Epidermal melanocyte (primary cell): ENCODE measurements at regions not wholly inside any gene's neighbourhood (a gene's known extent, or its start where the extent isn't known, plus 50 kb on each side); places are given as distances from the start of the nearest gene placed in this dataset.
A peak's percentile ranks its signal among the peaks of the same experiment; 100 is the strongest.

Experiments
- DNase-seq: peaks from one replicate; pipeline ENCODE4 v3.0.0; 2011; ENCODE audit warnings: low spot score; ENCODE audit not compliant: insufficient read length

- no peak for DNase-seq
These were observed 66.7 kb downstream of the BARHL2 start for GRCh38 chr1:90650401-90650800.

GRCh38 chr1:90640325-90640724 lies 76.8 kb downstream of the BARHL2 start:
- no peak for DNase-seq

- no peak for DNase-seq
These were observed 94.4 kb downstream of the BARHL2 start for GRCh38 chr1:90622666-90623065.

GRCh38 chr1:90621986-90622385 lies 95.1 kb downstream of the BARHL2 start:
- no peak for DNase-seq

GRCh38 chr1:90616395-90616794 lies 100.7 kb downstream of the BARHL2 start:
- DNase-seq = no peak

GRCh38 chr1:90614872-90615271 lies 102.2 kb downstream of the BARHL2 start:
- no peak for DNase-seq

GRCh38 chr1:90613371-90613770 lies 103.7 kb downstream of the BARHL2 start:
- DNase-seq = no peak

GRCh38 chr1:90612033-90612432 lies 105.1 kb downstream of the BARHL2 start:
- DNase-seq = no peak

- DNase-seq = no peak
These were observed 109.4 kb downstream of the BARHL2 start for GRCh38 chr1:90607736-90608135.

GRCh38 chr1:90605070-90605469 lies 112.0 kb downstream of the BARHL2 start:
- no peak for DNase-seq

GRCh38 chr1:90593312-90593711 lies 123.8 kb downstream of the BARHL2 start:
- DNase-seq = no peak

GRCh38 chr1:90591970-90592356 lies 125.1 kb downstream of the BARHL2 start:
- no peak for DNase-seq

- no peak for DNase-seq
These were observed 125.6 kb downstream of the BARHL2 start for GRCh38 chr1:90591355-90591969.

GRCh38 chr1:90580176-90580575 lies 136.9 kb downstream of the BARHL2 start:
- no peak for DNase-seq

GRCh38 chr1:90579212-90579802 lies 137.8 kb downstream of the BARHL2 start:
- DNase-seq = peak; percentile 66

- DNase-seq = no peak
These were observed 142.3 kb downstream of the BARHL2 start for GRCh38 chr1:90574692-90575370.

- no peak for DNase-seq
These were observed 143.4 kb downstream of the BARHL2 start for GRCh38 chr1:90573736-90574135.

- DNase-seq = no peak
These were observed 144.7 kb downstream of the BARHL2 start for GRCh38 chr1:90572446-90572845.

GRCh38 chr1:90568436-90568835 lies 148.7 kb downstream of the BARHL2 start:
- DNase-seq = no peak

- DNase-seq = no peak
These were observed 152.9 kb downstream of the BARHL2 start for GRCh38 chr1:90564164-90564563.

GRCh38 chr1:90562892-90563291 lies 154.2 kb downstream of the BARHL2 start:
- DNase-seq = no peak

- no peak for DNase-seq
These were observed 155.2 kb downstream of the BARHL2 start for GRCh38 chr1:90561911-90562310.
